VCaP (cell line): ENCODE measurements at regions not wholly inside any gene's neighbourhood (a gene's known extent, or its start where the extent isn't known, plus 50 kb on each side); places are given as distances from the start of the nearest gene placed in this dataset.
A peak's percentile ranks its signal among the peaks of the same experiment; 100 is the strongest.

Source experiments
- H3K27ac ChIP-seq: fragments of 450-650 bp; 2 replicates; pipeline ENCODE4 v1.5.1; 2017
- CTCF ChIP-seq: fragments of 450-650 bp; conservative IDR thresholded peaks from 2 replicates; pipeline ENCODE4 v1.5.1; 2017; ENCODE audit warnings: mild to moderate bottlenecking, moderate library complexity

- no peak for TF ChIP-seq CTCF
Measured at GRCh38 chr10:121182219-121182618, 331.1 kb downstream of the WDR11 start.

GRCh38 chr10:121183236-121183635, 332.1 kb downstream of the WDR11 start:
- no peak for TF ChIP-seq CTCF
- no peak overlapping the region for H3K27ac ChIP-seq

More at GRCh38 chr10:121182219-121182618, 331.1 kb downstream of the WDR11 start:
- H3K27ac ChIP-seq, result no peak overlapping the region

- no peak for TF ChIP-seq CTCF
- no peak overlapping the region for H3K27ac ChIP-seq
Measured at GRCh38 chr10:121183707-121184106, 332.5 kb downstream of the WDR11 start.

GRCh38 chr10:121185816-121186455, 334.8 kb downstream of the WDR11 start:
- H3K27ac ChIP-seq, result no peak overlapping the region
- TF ChIP-seq CTCF, result no peak

GRCh38 chr10:121187391-121187790, 336.2 kb downstream of the WDR11 start:
- TF ChIP-seq CTCF, result no peak
- H3K27ac ChIP-seq, result no peak overlapping the region

- TF ChIP-seq CTCF, result peak; percentile 46
- no peak overlapping the region for H3K27ac ChIP-seq
Measured at GRCh38 chr10:121188005-121188404, 336.8 kb downstream of the WDR11 start.

GRCh38 chr10:121189066-121189465, 337.9 kb downstream of the WDR11 start:
- H3K27ac ChIP-seq, result no peak overlapping the region
- no peak for TF ChIP-seq CTCF
